ENCODE measurements at regions not wholly inside any gene's neighbourhood (a gene's known extent, or its start where the extent isn't known, plus 50 kb on each side); places are given as distances from the start of the nearest gene placed in this dataset.

- H3K79me2 ChIP-seq (ENCODE audit: control insufficient read depth, insufficient read depth, low read length), result no peaks in the 10 kb centered on the region
- H3K4me2 ChIP-seq (replicated peaks; ENCODE audit: low read depth, low read length, poor library complexity, severe bottlenecking), result no peak overlapping the region
- no peaks in the 10 kb centered on the region for H3K4me1 ChIP-seq (ENCODE audit: control insufficient read depth in 2 of 2, insufficient read depth in 2 of 2, low read length in 2 of 2)
- intact Hi-C loops (cut with micrococcal nuclease), result no loop called here
- no peaks in the 10 kb centered on the region for H3K27me3 ChIP-seq (replicated peaks in 1 of 4; ENCODE audit: control extremely low read depth in 1 of 4, control insufficient read depth in 3 of 4, insufficient read depth in 4 of 4, low read length in 3 of 4)
- no peaks in the 10 kb centered on the region for H4K20me1 ChIP-seq (ENCODE audit: control insufficient read depth, insufficient read depth, low read length, poor library complexity, severe bottlenecking)
- ATAC-seq (ENCODE audit: low read depth) (no peak), DNase-seq (no peak)
- no peak overlapping the region for H3K27ac ChIP-seq (ENCODE audit: low read length in 2 of 2)
- POLR2A ChIA-PET, result no interaction called here
- no peak overlapping the region for H3K4me3 ChIP-seq (ENCODE audit: control extremely low read depth in 1 of 5, extremely low read depth in 1 of 5, insufficient read depth in 1 of 5, low read depth in 2 of 5, low read length in 4 of 5)
- WGBS (ENCODE audit: insufficient coverage), result no CpG with 5 or more reads among the region's 3 CpGs
- H3K9me3 Mint-ChIP-seq (ENCODE audit: insufficient read depth), result no peaks in the 10 kb centered on the region
- H3K4me1 Mint-ChIP-seq, result no peaks in the 10 kb centered on the region
- no peak overlapping the region for H3K9ac ChIP-seq (ENCODE audit: low read length)
- H2AFZ ChIP-seq (ENCODE audit: insufficient read depth, low read depth, low read length, poor library complexity, severe bottlenecking), result no peak overlapping the region
- CTCF ChIA-PET, result no interaction called here
- H3K36me3 ChIP-seq (replicated peaks in 1 of 2; ENCODE audit: control extremely low read depth in 1 of 2, control insufficient read depth in 1 of 2, extremely low read depth in 1 of 2, insufficient read depth in 2 of 2, low read length in 1 of 2), result no peaks in the 10 kb centered on the region
- H3K27me3 Mint-ChIP-seq, result no peaks in the 10 kb centered on the region
- H3K4me3 Mint-ChIP-seq, result no peak overlapping the region
- H3K9me3 ChIP-seq (ENCODE audit: control extremely low read depth in 1 of 3, control insufficient read depth in 2 of 3, insufficient read depth in 1 of 3, low read length in 2 of 3), result no peaks in the 10 kb centered on the region
- no peak overlapping the region for H3K27ac Mint-ChIP-seq
- TF ChIP-seq CTCF (IDR thresholded peaks at IDR 0.05), result no peak
- no peak for TF ChIP-seq EZH2 (IDR thresholded peaks at IDR 0.05; ENCODE audit: borderline replicate concordance, insufficient read depth, low read depth, low read length, poor library complexity, severe bottlenecking)
Observed at GRCh38 chr4:166518776-166519175, 645.7 kb downstream of the TLL1 start.

GRCh38 chr4:166519774-166520173, 646.7 kb downstream of the TLL1 start:
- POLR2A ChIA-PET, result no interaction called here

More at GRCh38 chr4:166519774-166520173, 646.7 kb downstream of the TLL1 start:
- Mint-ChIP-seq H3K27me3 (no peaks in the 10 kb centered on the region), H3K27ac (no peak overlapping the region), H3K4me3 (no peak overlapping the region), H3K4me1 (no peaks in the 10 kb centered on the region), H3K9me3 (ENCODE audit: insufficient read depth) (no peaks in the 10 kb centered on the region)
- no peaks in the 10 kb centered on the region for H3K9me3 ChIP-seq (ENCODE audit: control extremely low read depth in 1 of 3, control insufficient read depth in 2 of 3, insufficient read depth in 1 of 3, low read length in 2 of 3)
- H4K20me1 ChIP-seq (ENCODE audit: control insufficient read depth, insufficient read depth, low read length, poor library complexity, severe bottlenecking), result no peaks in the 10 kb centered on the region
- no peak overlapping the region for H2AFZ ChIP-seq (ENCODE audit: insufficient read depth, low read depth, low read length, poor library complexity, severe bottlenecking)
- H3K4me1 ChIP-seq (ENCODE audit: control insufficient read depth in 2 of 2, insufficient read depth in 2 of 2, low read length in 2 of 2), result no peaks in the 10 kb centered on the region
- DNase-seq (no peak), ATAC-seq (ENCODE audit: low read depth) (no peak)
- no peaks in the 10 kb centered on the region for H3K36me3 ChIP-seq (replicated peaks in 1 of 2; ENCODE audit: control extremely low read depth in 1 of 2, control insufficient read depth in 1 of 2, extremely low read depth in 1 of 2, insufficient read depth in 2 of 2, low read length in 1 of 2)
- H3K27ac ChIP-seq (ENCODE audit: low read length in 2 of 2), result no peak overlapping the region
- H3K9ac ChIP-seq (ENCODE audit: low read length), result no peak overlapping the region
- no peaks in the 10 kb centered on the region for H3K79me2 ChIP-seq (ENCODE audit: control insufficient read depth, insufficient read depth, low read length)
- TF ChIP-seq CTCF (IDR thresholded peaks at IDR 0.05), result no peak
- no peak for TF ChIP-seq EZH2 (IDR thresholded peaks at IDR 0.05; ENCODE audit: borderline replicate concordance, insufficient read depth, low read depth, low read length, poor library complexity, severe bottlenecking)
- CTCF ChIA-PET, result no interaction called here
- H3K4me2 ChIP-seq (replicated peaks; ENCODE audit: low read depth, low read length, poor library complexity, severe bottlenecking), result no peak overlapping the region
- no peak overlapping the region for H3K4me3 ChIP-seq (ENCODE audit: control extremely low read depth in 1 of 5, extremely low read depth in 1 of 5, insufficient read depth in 1 of 5, low read depth in 2 of 5, low read length in 4 of 5)
- WGBS (ENCODE audit: insufficient coverage), result 97% methylated on average over 4 of the region's 5 CpGs
- intact Hi-C loops (cut with micrococcal nuclease), result no loop called here
- H3K27me3 ChIP-seq (replicated peaks in 1 of 4; ENCODE audit: control extremely low read depth in 1 of 4, control insufficient read depth in 3 of 4, insufficient read depth in 4 of 4, low read length in 3 of 4), result no peaks in the 10 kb centered on the region
